ENCODE measurements at regions not wholly inside any gene's neighbourhood (a gene's known extent, or its start where the extent isn't known, plus 50 kb on each side); places are given as distances from the start of the nearest gene placed in this dataset.

DNA sequence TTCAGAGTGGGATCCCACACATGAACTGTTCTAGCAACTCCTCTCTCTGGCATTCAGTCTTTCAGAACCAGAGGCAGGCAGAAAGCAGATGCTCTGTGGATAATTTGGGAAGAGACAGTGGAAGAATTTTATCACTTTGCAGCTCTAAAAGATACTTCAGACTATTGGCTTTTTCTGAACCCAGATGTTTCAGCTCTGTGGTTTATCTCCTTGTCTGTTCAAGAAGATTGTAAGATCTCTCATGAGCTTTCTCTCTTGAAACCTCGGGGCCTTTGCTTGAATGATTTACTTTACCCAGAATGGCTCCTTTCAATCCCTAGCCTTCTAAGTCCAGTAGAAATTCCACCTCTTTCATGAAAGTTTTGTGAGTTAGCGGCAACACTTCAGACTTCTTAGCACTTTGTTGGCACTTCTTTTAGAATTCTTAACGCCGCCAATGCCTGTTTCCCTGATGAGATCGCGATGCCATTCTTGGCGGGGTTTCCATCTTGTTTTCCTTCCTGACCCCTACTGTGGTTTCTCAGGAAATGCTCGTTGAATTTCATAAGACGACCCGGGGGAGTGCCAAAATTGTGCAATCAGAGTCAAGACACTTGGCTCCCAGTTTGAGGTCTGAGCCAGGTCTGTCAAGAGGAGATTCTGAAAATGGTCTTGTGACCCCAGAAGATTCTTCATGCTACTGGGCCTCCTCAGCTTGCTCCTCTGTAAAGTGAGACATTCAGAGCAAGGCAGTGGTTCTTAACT is 107.0 kb upstream of the PRICKLE1 start:
- peak; percentile 72 for ATAC-seq (ENCODE audit: low FRiP score)

GRCh38 chr12:42695490-42695995 is 106.0 kb upstream of the PRICKLE1 start:
- Histone ChIP-seq H3K36me3 (ENCODE audit: control insufficient read depth in 1 of 2, insufficient read depth in 2 of 2, low read length in 1 of 2) (no peaks in the 10 kb centered on the region), H3K9me3 (ENCODE audit: control insufficient read depth, low read length) (no peaks in the 10 kb centered on the region), H3K27me3 (ENCODE audit: control insufficient read depth in 1 of 2, insufficient read depth in 2 of 2, low read length in 1 of 2) (no peaks in the 10 kb centered on the region), H3K4me3 (ENCODE audit: low read length in 2 of 2) (no peak overlapping the region), H3K27ac (ENCODE audit: low read depth in 1 of 2, low read length in 2 of 2) (no peak overlapping the region), H3K4me1 (ENCODE audit: control insufficient read depth in 1 of 2, insufficient read depth in 2 of 2, low read length in 2 of 2) (peaks cover 0 to 2% of the 10 kb centered on the region in 2 donors)
- ATAC-seq (ENCODE audit: low FRiP score) (no peak), DNase-seq (no peak)
- intact Hi-C loops (cut with DNase I) = no loop called here
- 95 to 97% methylated on average over 5 of the region's 5 CpGs for WGBS, 2 donors

More for the DNA sequence above, 107.0 kb upstream of the PRICKLE1 start:
- intact Hi-C loops (cut with DNase I) = no loop called here
- Histone ChIP-seq H3K27ac (ENCODE audit: low read depth in 1 of 2, low read length in 2 of 2) (no peak overlapping the region), H3K9me3 (ENCODE audit: control insufficient read depth, low read length) (no peaks in the 10 kb centered on the region), H3K36me3 (ENCODE audit: control insufficient read depth in 1 of 2, insufficient read depth in 2 of 2, low read length in 1 of 2) (no peaks in the 10 kb centered on the region), H3K4me1 (ENCODE audit: control insufficient read depth in 1 of 2, insufficient read depth in 2 of 2, low read length in 2 of 2) (peaks cover 0 to 2% of the 10 kb centered on the region in 2 donors), H3K4me3 (ENCODE audit: low read length in 2 of 2) (no peak overlapping the region), H3K27me3 (ENCODE audit: control insufficient read depth in 1 of 2, insufficient read depth in 2 of 2, low read length in 1 of 2) (no peaks in the 10 kb centered on the region)
- DNase-seq = peak; percentile 66 to 82
- 72 to 74% methylated on average over 10 of the region's 10 CpGs for WGBS, 2 donors

DNA sequence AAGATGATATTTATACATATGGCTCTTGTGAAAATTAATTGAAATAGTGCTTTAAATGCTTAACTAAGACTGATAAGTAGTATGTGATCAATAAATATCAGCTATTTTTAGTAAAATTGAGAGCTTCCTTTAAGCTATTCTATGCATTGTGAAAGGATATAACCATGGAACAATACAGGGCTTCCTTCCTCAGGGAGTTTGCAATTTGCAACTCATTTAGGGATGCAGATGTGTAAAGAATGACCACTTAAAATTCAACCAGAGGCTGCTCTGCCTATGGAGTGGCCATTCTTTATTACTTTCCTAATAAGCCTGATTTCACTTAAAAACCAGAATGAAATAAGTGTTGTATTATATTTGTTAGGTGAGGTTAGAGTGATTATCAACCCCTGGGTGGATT is 103.2 kb upstream of the PRICKLE1 start:
- Histone ChIP-seq H3K27me3 (ENCODE audit: control insufficient read depth in 1 of 2, insufficient read depth in 2 of 2, low read length in 1 of 2) (no peaks in the 10 kb centered on the region), H3K4me3 (ENCODE audit: low read length in 2 of 2) (no peak overlapping the region), H3K4me1 (ENCODE audit: control insufficient read depth in 1 of 2, insufficient read depth in 2 of 2, low read length in 2 of 2) (peaks cover 0 to 2% of the 10 kb centered on the region in 2 donors), H3K27ac (ENCODE audit: low read depth in 1 of 2, low read length in 2 of 2) (no peak overlapping the region), H3K9me3 (ENCODE audit: control insufficient read depth, low read length) (peaks cover 2% of the 10 kb centered on the region), H3K36me3 (ENCODE audit: control insufficient read depth in 1 of 2, insufficient read depth in 2 of 2, low read length in 1 of 2) (no peaks in the 10 kb centered on the region)
- intact Hi-C loops (cut with DNase I) = no loop called here
- DNase-seq = no peak
- no peak for ATAC-seq (ENCODE audit: low FRiP score)

DNA sequence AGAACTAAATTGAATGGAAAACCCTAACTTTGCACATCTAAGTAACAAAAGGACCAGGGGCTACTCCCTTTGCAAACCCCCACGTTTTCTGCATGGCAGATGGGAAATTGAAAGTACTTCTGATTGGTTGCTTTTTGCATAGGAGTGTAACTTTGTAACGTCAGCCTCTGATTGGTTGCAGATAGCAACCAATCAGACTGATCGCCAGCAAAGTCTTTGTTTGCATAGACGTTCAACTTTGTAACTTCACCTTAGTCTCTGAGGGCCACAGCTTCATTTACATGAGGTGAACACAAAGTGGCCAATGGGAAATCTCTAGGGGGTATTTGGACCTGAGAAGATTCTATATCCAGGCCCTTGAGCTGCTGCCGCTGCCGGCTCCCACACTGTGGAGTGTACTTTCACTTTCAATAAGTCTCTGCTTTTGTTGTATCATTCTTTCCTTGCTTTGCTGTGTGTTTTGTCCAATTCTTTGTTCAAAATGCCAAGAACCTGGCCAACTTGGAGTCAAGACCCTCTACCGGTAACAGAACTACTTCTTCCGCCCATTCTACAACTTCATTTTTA is 102.5 kb upstream of the PRICKLE1 start:
- intact Hi-C loops (cut with DNase I) = no loop called here
- Histone ChIP-seq H3K27me3 (ENCODE audit: control insufficient read depth in 1 of 2, insufficient read depth in 2 of 2, low read length in 1 of 2) (no peaks in the 10 kb centered on the region), H3K27ac (ENCODE audit: low read depth in 1 of 2, low read length in 2 of 2) (no peak overlapping the region), H3K36me3 (ENCODE audit: control insufficient read depth in 1 of 2, insufficient read depth in 2 of 2, low read length in 1 of 2) (no peaks in the 10 kb centered on the region), H3K4me1 (ENCODE audit: control insufficient read depth in 1 of 2, insufficient read depth in 2 of 2, low read length in 2 of 2) (peaks cover 0 to 2% of the 10 kb centered on the region in 2 donors), H3K4me3 (ENCODE audit: low read length in 2 of 2) (no peak overlapping the region), H3K9me3 (ENCODE audit: control insufficient read depth, low read length) (peaks cover 2% of the 10 kb centered on the region)
- ATAC-seq (ENCODE audit: low FRiP score) (no peak), DNase-seq (no peak)
- WGBS, 2 donors = 88 to 89% methylated on average over 8 of the region's 8 CpGs

GRCh38 chr12:42690264-42690663 is 100.7 kb upstream of the PRICKLE1 start:
- Histone ChIP-seq H3K27ac (ENCODE audit: low read depth in 1 of 2, low read length in 2 of 2) (no peak overlapping the region), H3K4me3 (ENCODE audit: low read length in 2 of 2) (no peak overlapping the region), H3K27me3 (ENCODE audit: control insufficient read depth in 1 of 2, insufficient read depth in 2 of 2, low read length in 1 of 2) (no peaks in the 10 kb centered on the region), H3K9me3 (ENCODE audit: control insufficient read depth, low read length) (peaks cover 2% of the 10 kb centered on the region), H3K4me1 (ENCODE audit: control insufficient read depth in 1 of 2, insufficient read depth in 2 of 2, low read length in 2 of 2) (peaks cover 0 to 2% of the 10 kb centered on the region in 2 donors), H3K36me3 (ENCODE audit: control insufficient read depth in 1 of 2, insufficient read depth in 2 of 2, low read length in 1 of 2) (no peaks in the 10 kb centered on the region)
- intact Hi-C loops (cut with DNase I) = no loop called here
- DNase-seq (no peak), ATAC-seq (ENCODE audit: low FRiP score) (no peak)
- WGBS, 2 donors = 94 to 98% methylated on average over 2 of the region's 2 CpGs

DNA sequence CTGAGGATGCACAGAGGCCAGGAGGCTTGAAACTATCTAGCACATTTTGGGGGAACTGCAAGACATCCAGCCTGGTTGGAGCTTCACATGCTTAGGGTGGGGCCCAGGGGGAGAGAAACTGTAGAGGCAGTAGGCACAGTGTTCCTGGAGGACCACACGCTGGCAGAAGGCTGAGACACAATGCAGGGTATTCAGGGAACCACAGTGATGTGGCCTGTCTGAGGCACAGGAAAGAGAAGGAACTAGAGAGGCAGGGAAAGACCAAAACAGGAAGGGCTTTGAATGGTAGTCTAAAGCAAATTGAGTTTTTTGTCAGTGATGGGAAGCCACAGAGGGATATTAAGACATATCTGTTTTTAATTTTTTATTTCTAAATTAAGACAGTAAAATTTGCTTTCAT is 100.2 kb upstream of the PRICKLE1 start:
- DNase-seq = no peak
- intact Hi-C loops (cut with DNase I) = no loop called here
- no peak overlapping the region for H3K4me3 ChIP-seq (ENCODE audit: low read length in 2 of 2)
- peaks cover 0 to 2% of the 10 kb centered on the region in 2 donors for H3K4me1 ChIP-seq (ENCODE audit: control insufficient read depth in 1 of 2, insufficient read depth in 2 of 2, low read length in 2 of 2)
- 97 to 100% methylated on average over 1 of the region's 1 CpG for WGBS, 2 donors
- no peaks in the 10 kb centered on the region for H3K36me3 ChIP-seq (ENCODE audit: control insufficient read depth in 1 of 2, insufficient read depth in 2 of 2, low read length in 1 of 2)
- ATAC-seq (ENCODE audit: low FRiP score) = no peak
- no peak overlapping the region for H3K27ac ChIP-seq (ENCODE audit: low read depth in 1 of 2, low read length in 2 of 2)
- H3K27me3 ChIP-seq (ENCODE audit: control insufficient read depth in 1 of 2, insufficient read depth in 2 of 2, low read length in 1 of 2) = no peaks in the 10 kb centered on the region
- H3K9me3 ChIP-seq (ENCODE audit: control insufficient read depth, low read length) = peaks cover 2% of the 10 kb centered on the region

- no peak overlapping the region for H3K4me3 ChIP-seq (ENCODE audit: low read length in 2 of 2)
- DNase-seq = no peak
- intact Hi-C loops (cut with DNase I) = no loop called here
- WGBS, 2 donors = 95 to 97% methylated on average over 3 of the region's 3 CpGs
- H3K9me3 ChIP-seq (ENCODE audit: control insufficient read depth, low read length) = peaks cover 2% of the 10 kb centered on the region
- H3K27me3 ChIP-seq (ENCODE audit: control insufficient read depth in 1 of 2, insufficient read depth in 2 of 2, low read length in 1 of 2) = peaks cover 0 to 2% of the 10 kb centered on the region in 2 donors
- no peak overlapping the region for H3K27ac ChIP-seq (ENCODE audit: low read depth in 1 of 2, low read length in 2 of 2)
- no peaks in the 10 kb centered on the region for H3K4me1 ChIP-seq (ENCODE audit: control insufficient read depth in 1 of 2, insufficient read depth in 2 of 2, low read length in 2 of 2)
- H3K36me3 ChIP-seq (ENCODE audit: control insufficient read depth in 1 of 2, insufficient read depth in 2 of 2, low read length in 1 of 2) = no peaks in the 10 kb centered on the region
- no peak for ATAC-seq (ENCODE audit: low FRiP score)
These were observed 97.1 kb upstream of the PRICKLE1 start for GRCh38 chr12:42686514-42687172.

DNA sequence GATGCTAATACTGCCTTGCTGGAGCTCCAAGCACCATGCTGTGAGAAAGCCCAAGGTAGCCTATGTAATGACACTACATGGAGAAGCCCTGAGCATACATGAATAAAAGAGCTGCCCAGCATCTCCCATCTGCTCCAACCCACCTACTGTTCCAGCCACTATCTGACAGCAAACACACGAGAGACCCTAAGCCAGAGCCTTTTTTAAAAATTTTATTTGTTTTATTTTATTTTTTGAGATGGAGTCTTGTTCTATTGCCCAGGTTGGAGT is 95.2 kb upstream of the PRICKLE1 start:
- H3K27ac ChIP-seq (ENCODE audit: low read depth in 1 of 2, low read length in 2 of 2) = no peak overlapping the region
- ATAC-seq (ENCODE audit: low FRiP score) = no peak
- H3K9me3 ChIP-seq (ENCODE audit: control insufficient read depth, low read length) = peaks cover 2% of the 10 kb centered on the region
- intact Hi-C loops (cut with DNase I) = no loop called here
- H3K4me1 ChIP-seq (ENCODE audit: control insufficient read depth in 1 of 2, insufficient read depth in 2 of 2, low read length in 2 of 2) = no peaks in the 10 kb centered on the region
- no peaks in the 10 kb centered on the region for H3K36me3 ChIP-seq (ENCODE audit: control insufficient read depth in 1 of 2, insufficient read depth in 2 of 2, low read length in 1 of 2)
- peaks cover 0 to 2% of the 10 kb centered on the region in 2 donors for H3K27me3 ChIP-seq (ENCODE audit: control insufficient read depth in 1 of 2, insufficient read depth in 2 of 2, low read length in 1 of 2)
- no peak for DNase-seq
- no peak overlapping the region for H3K4me3 ChIP-seq (ENCODE audit: low read length in 2 of 2)
- WGBS, 2 donors = 90 to 97% methylated on average over 1 of the region's 1 CpG
